PC-3 (cell line): ENCODE measurements at regions not wholly inside any gene's neighbourhood (a gene's known extent, or its start where the extent isn't known, plus 50 kb on each side); places are given as distances from the start of the nearest gene placed in this dataset.

ENCODE experiments used
- CTCF ChIP-seq: fragments of 300-600 bp; sonication (generic); conservative IDR thresholded peaks from 2 replicates; pipeline ENCODE4 v1.5.1; 2017; ENCODE audit warnings: antibody characterized with exemption, low read depth, mild to moderate bottlenecking, low read length
- EZH2 ChIP-seq: fragments of 300-600 bp; sonication (generic); IDR thresholded peaks from one replicate; pipeline ENCODE4 v1.6.1; 2017; ENCODE audit warnings: antibody characterized with exemption, mild to moderate bottlenecking, low read length; ENCODE audit not compliant: unreplicated experiment
- EZH2phosphoT487 ChIP-seq: fragments of 300-600 bp; sonication (generic); IDR thresholded peaks from 2 replicates; pipeline ENCODE4 v1.6.1; 2018; ENCODE audit warnings: mild to moderate bottlenecking, antibody characterized with exemption, low read length, borderline replicate concordance

GRCh38 chr5:27479859-27480258 lies 441.5 kb upstream of the CDH9 start:
- no peak for TF ChIP-seq CTCF
- no peak for TF ChIP-seq EZH2
- TF ChIP-seq EZH2phosphoT487: no peak
